Heart right ventricle (tissue), 16 donors: ENCODE measurements at regions not wholly inside any gene's neighbourhood (a gene's known extent, or its start where the extent isn't known, plus 50 kb on each side); places are given as distances from the start of the nearest gene placed in this dataset.

ENCODE experiments used
- ATAC-seq, 8 donors: fragments of 200-7000 bp; cut with Tn5 transposase; one replicate each; pipeline ENCODE4 v1.9.1; 2020; ENCODE audit warnings: mild to moderate bottlenecking in 8 of 8, moderate library complexity in 8 of 8, moderate number of reproducible peaks in 1 of 8
- DNase-seq, 2 donors: peaks; one replicate each; pipeline ENCODE4 v3.0.0-alpha.2; 2020
- H3K27ac ChIP-seq, 10 donors: fragments of 200-600 bp; sonication (generic) in 2 of 10; one replicate each; pipeline versions ENCODE4 v1.5.0 to v1.8.0; 2020 to 2022; ENCODE audit warnings: mild to moderate bottlenecking in 3 of 10
- H3K27me3 ChIP-seq, 7 donors: fragments of 200-600 bp; one replicate each; pipeline ENCODE4 v1.8.0; 2021 to 2022; ENCODE audit warnings: mild to moderate bottlenecking in 2 of 7
- H3K36me3 ChIP-seq, 9 donors: fragments of 200-600 bp; sonication (generic) in 1 of 9; one replicate each; pipeline versions ENCODE4 v1.5.0 to v1.8.0; 2020 to 2022; ENCODE audit warnings: mild to moderate bottlenecking in 2 of 9
- H3K4me1 ChIP-seq, 9 donors: fragments of 200-600 bp; sonication (generic) in 1 of 9; one replicate each; pipeline versions ENCODE4 v1.5.0 to v1.8.0; 2020 to 2022; ENCODE audit warnings: mild to moderate bottlenecking in 4 of 9
- H3K4me3 ChIP-seq, 10 donors: fragments of 200-600 bp; sonication (generic) in 2 of 10; one replicate each; pipeline versions ENCODE4 v1.5.0 to v1.8.0; 2020 to 2022; ENCODE audit warnings: mild to moderate bottlenecking in 7 of 10, moderate library complexity in 2 of 10
- H3K9me3 ChIP-seq, 11 donors: fragments of 200-600 bp in 10 of 11; sonication (generic) in 2 of 11; one replicate each; pipeline versions ENCODE4 v1.5.0 to v1.8.0; 2013 to 2022; ENCODE audit warnings: mild to moderate bottlenecking in 2 of 11, control low read depth in 1 of 11, moderate library complexity in 1 of 11
- CTCF ChIP-seq, 9 donors: fragments of 200-600 bp; sonication (generic) in 2 of 9; IDR thresholded peaks; one replicate each; pipeline versions ENCODE4 v1.5.0 to v1.8.0; 2021 to 2022; ENCODE audit warnings: antibody characterized with exemption in 9 of 9, mild to moderate bottlenecking in 5 of 9, moderate library complexity in 1 of 9
- WGBS, 2 donors: extraction: QIAGEN DNeasy Blood & Tissue Kit; methylation state at CpG; one replicate each; pipeline ENCODE4 v1.1.7; 2013; ENCODE audit warnings: inconsistent platforms in 1 of 2; 5-methylcytosine and 5-hydroxymethylcytosine counted together
- intact Hi-C, 10 donors: fragments of 100-400 bp; cut with DNase I; formaldehyde crosslinking; loops; one replicate each; pipeline versions ENCODE4 v1.11.1 to v1.14.2; 2022
- donor health status: Arrhythmogenic right ventricular cardiomyopathy.
- donor health status: ischemic (EF 13 %, LVEDD 7.1; RV severe dilation, severe dysfunction).
- donor health status: healthy with polysubstance abuse.
- donor health status: DM: no; HTN: yes; CAD: no.
- donor health status: DM: no; HTN: no; CAD: no.
- donor health status: ischemic (EF 25% LVEDD 6.9; RV normal size, moderate dysfunction).
- donor health status: ischemic (EF 25% LVEDD 5.7; RV mildly dilated, moderate dysfunction).
- donor health status: healthy.
- donor health status: DM: yes; HTN: yes; CAD: no.
- donor health status: Ischemic cardiomyopathy.
- donor health status: ischemic (EF 35%, LVEDD 5.7; RV mildly dilated, moderate dysfunction).
- donor health status: nonischemic (EF 11% LVEDD 7.7; RV severe dilation, severe dysfunction).
- donor health status: DM: yes; HTN: yes; CAD: no.
- donor health status: PGD.
- donor health status: ischemic (EF 29% LVEDD 5.4; RV normal size, mild dysfunction).
- donor health status: nonischemic (EF 23%, LVEDD 6.1; RV moderate dilation, normal function).

- H3K9me3 ChIP-seq = peaks cover 0 to 7% (median 0%) of the 10 kb centered on the region in 11 donors
- intact Hi-C loops = no loop called here
- ATAC-seq (no peak), DNase-seq (no peak)
- WGBS, 2 donors = 80 to 93% methylated on average over 2 of the region's 2 CpGs
- no peak overlapping the region for H3K27ac ChIP-seq
- no peaks in the 10 kb centered on the region for H3K36me3 ChIP-seq
- no peak for TF ChIP-seq CTCF (IDR thresholded peaks at IDR 0.05)
- H3K4me1 ChIP-seq = no peaks in the 10 kb centered on the region
- no peak overlapping the region for H3K4me3 ChIP-seq
- peaks cover 0 to 5% (median 0%) of the 10 kb centered on the region in 7 donors for H3K27me3 ChIP-seq
Observed at GRCh38 chr16:9546438-9546786, 455.0 kb downstream of the HAPSTR1 start.

GRCh38 chr16:9549487-9549886 lies 458.0 kb downstream of the HAPSTR1 start:
- Histone ChIP-seq H3K4me1 (no peaks in the 10 kb centered on the region), H3K27ac (no peak overlapping the region), H3K9me3 (peaks cover 0 to 8% (median 0%) of the 10 kb centered on the region in 11 donors), H3K36me3 (no peaks in the 10 kb centered on the region), H3K4me3 (no peak overlapping the region), H3K27me3 (peaks cover 0 to 3% (median 0%) of the 10 kb centered on the region in 7 donors)
- ATAC-seq = no peak
- TF ChIP-seq CTCF (IDR thresholded peaks at IDR 0.05) = no peak
- DNase-seq = no peak
- 43 to 62% methylated on average over 5 of the region's 5 CpGs for WGBS, 2 donors
- intact Hi-C loops = no loop called here

GRCh38 chr16:9555051-9555450 lies 463.6 kb downstream of the HAPSTR1 start:
- Histone ChIP-seq H3K27me3 (peaks cover 0 to 4% (median 0%) of the 10 kb centered on the region in 7 donors), H3K27ac (no peak overlapping the region), H3K9me3 (peaks cover 0 to 17% (median 0%) of the 10 kb centered on the region in 11 donors), H3K4me1 (no peaks in the 10 kb centered on the region), H3K36me3 (no peaks in the 10 kb centered on the region), H3K4me3 (no peak overlapping the region)
- TF ChIP-seq CTCF (IDR thresholded peaks at IDR 0.05) = no peak
- DNase-seq (no peak), ATAC-seq (no peak)
- intact Hi-C loops = no loop called here
- 96 to 97% methylated on average over 3 of the region's 3 CpGs for WGBS, 2 donors

GRCh38 chr16:9556949-9557665 lies 465.7 kb downstream of the HAPSTR1 start:
- no peak for TF ChIP-seq CTCF (IDR thresholded peaks at IDR 0.05)
- H3K9me3 ChIP-seq = peaks cover 0 to 12% (median 0%) of the 10 kb centered on the region in 11 donors
- no peaks in the 10 kb centered on the region for H3K4me1 ChIP-seq
- intact Hi-C loops = no loop called here
- H3K4me3 ChIP-seq = no peak overlapping the region
- DNase-seq (no peak), ATAC-seq (no peak)
- 82 to 84% methylated on average over 7 of the region's 7 CpGs for WGBS, 2 donors
- H3K27ac ChIP-seq = no peak overlapping the region
- peaks cover 0 to 4% (median 0%) of the 10 kb centered on the region in 7 donors for H3K27me3 ChIP-seq
- H3K36me3 ChIP-seq = no peaks in the 10 kb centered on the region
